MM.1S (cell line): ENCODE measurements at regions not wholly inside any gene's neighbourhood (a gene's known extent, or its start where the extent isn't known, plus 50 kb on each side); places are given as distances from the start of the nearest gene placed in this dataset.

ENCODE experiments used
- DNase-seq: peaks from one replicate; pipeline ENCODE4 v3.0.0-alpha.2; 2015
- H2AFZ ChIP-seq: fragments of 300-600 bp; sonication (generic); 2 replicates; pipeline ENCODE4 v1.6.0; 2016; ENCODE audit warnings: antibody characterized with exemption, low read length
- H3F3A ChIP-seq: fragments of 300-600 bp; sonication (generic); 2 replicates; pipeline ENCODE4 v1.6.1; 2016; ENCODE audit warnings: mild to moderate bottlenecking, antibody characterized with exemption, low read length, moderate library complexity, mixed read lengths; ENCODE audit not compliant: insufficient read depth
- H3K27ac ChIP-seq: fragments of 300-600 bp; sonication (generic); 2 replicates; pipeline ENCODE4 v1.5.1; 2016; ENCODE audit warnings: mild to moderate bottlenecking, low read length
- H3K27me3 ChIP-seq: fragments of 300-600 bp; sonication (generic); replicated peaks from 2 replicates; pipeline ENCODE4 v1.6.0; 2016; ENCODE audit warnings: low read length; ENCODE audit not compliant: insufficient read depth
- H3K36me3 ChIP-seq: fragments of 300-600 bp; sonication (generic); replicated peaks from 2 replicates; pipeline ENCODE4 v1.6.1; 2016; ENCODE audit warnings: mild to moderate bottlenecking, low read length, mixed read lengths; ENCODE audit not compliant: insufficient read depth
- H3K4me1 ChIP-seq: fragments of 300-600 bp; sonication (generic); 2 replicates; pipeline ENCODE4 v1.6.1; 2016; ENCODE audit warnings: low read length, mixed read lengths
- H3K4me2 ChIP-seq: fragments of 300-600 bp; sonication (generic); 2 replicates; pipeline ENCODE4 v1.6.0; 2016; ENCODE audit warnings: low read depth, low read length
- H3K4me3 ChIP-seq: fragments of 300-600 bp; sonication (generic); 2 replicates; pipeline ENCODE4 v1.5.1; 2016; ENCODE audit warnings: low read length, mixed read lengths
- H3K79me2 ChIP-seq: fragments of 300-600 bp; sonication (generic); 2 replicates; pipeline ENCODE4 v1.6.1; 2016; ENCODE audit warnings: mixed run types, low read length, mixed read lengths
- H3K9ac ChIP-seq: fragments of 300-600 bp; sonication (generic); 2 replicates; pipeline ENCODE4 v1.6.1; 2016; ENCODE audit warnings: low read length, mixed read lengths
- H3K9me2 ChIP-seq: fragments of 300-600 bp; sonication (generic); replicated peaks from 2 replicates; pipeline ENCODE4 v1.6.1; 2016; ENCODE audit warnings: mild to moderate bottlenecking, low read length, mixed read lengths; ENCODE audit not compliant: insufficient read depth
- H3K9me3 ChIP-seq: fragments of 300-600 bp; sonication (generic); replicated peaks from 2 replicates; pipeline ENCODE4 v1.6.1; 2016; ENCODE audit warnings: mild to moderate bottlenecking, low read length, mixed read lengths; ENCODE audit not compliant: insufficient read depth
- H4K20me1 ChIP-seq: fragments of 300-600 bp; sonication (generic); 2 replicates; pipeline ENCODE4 v1.6.1; 2016; ENCODE audit warnings: mild to moderate bottlenecking, low read length, moderate library complexity, mixed read lengths; ENCODE audit not compliant: insufficient read depth
- EZH2 ChIP-seq: fragments of 300-600 bp; sonication (generic); optimal IDR thresholded peaks from 2 replicates; pipeline ENCODE3; 2017; ENCODE audit warnings: low read depth, mild to moderate bottlenecking, antibody characterized with exemption, low read length, mixed read lengths
- EZH2phosphoT487 ChIP-seq: fragments of 300-600 bp; sonication (generic); IDR thresholded peaks from 2 replicates; pipeline ENCODE4 v1.6.1; 2018; ENCODE audit warnings: antibody characterized with exemption, low read length
- TF ChIP-seq, protein P1 (sequence below): fragments of 300-600 bp; sonication (generic); IDR thresholded peaks from 2 replicates; pipeline ENCODE4 v1.5.1; 2016; ENCODE audit warnings: antibody characterized with exemption, low read length, mixed read lengths

DNA sequence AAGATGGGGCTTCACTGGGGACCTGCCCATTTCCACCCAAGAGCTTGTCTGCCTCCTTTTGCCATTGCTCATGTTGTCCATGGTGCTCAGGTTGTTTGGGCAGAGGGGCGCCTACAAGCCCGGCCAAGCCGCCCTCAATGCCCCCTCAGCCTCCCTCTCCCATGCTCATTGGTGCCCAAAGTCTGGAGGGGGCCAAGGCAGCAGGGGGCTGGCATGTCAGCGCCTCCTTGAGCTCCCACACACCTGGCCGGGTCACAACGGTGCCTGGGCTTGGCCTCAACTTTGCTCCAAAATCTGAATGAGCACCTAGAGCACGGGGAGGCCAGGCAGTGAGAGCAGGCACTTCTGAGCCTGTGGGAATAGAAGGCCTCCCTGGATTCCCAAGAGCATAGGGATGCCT lies 1598.8 kb downstream of the PCDH7 start:
- H3K9me3 ChIP-seq, result no peaks in the 10 kb centered on the region
- no peaks in the 10 kb centered on the region for H3F3A ChIP-seq
- no peaks in the 10 kb centered on the region for H3K4me1 ChIP-seq
- no peak overlapping the region for H3K27ac ChIP-seq
- TF ChIP-seq, protein P1, sequence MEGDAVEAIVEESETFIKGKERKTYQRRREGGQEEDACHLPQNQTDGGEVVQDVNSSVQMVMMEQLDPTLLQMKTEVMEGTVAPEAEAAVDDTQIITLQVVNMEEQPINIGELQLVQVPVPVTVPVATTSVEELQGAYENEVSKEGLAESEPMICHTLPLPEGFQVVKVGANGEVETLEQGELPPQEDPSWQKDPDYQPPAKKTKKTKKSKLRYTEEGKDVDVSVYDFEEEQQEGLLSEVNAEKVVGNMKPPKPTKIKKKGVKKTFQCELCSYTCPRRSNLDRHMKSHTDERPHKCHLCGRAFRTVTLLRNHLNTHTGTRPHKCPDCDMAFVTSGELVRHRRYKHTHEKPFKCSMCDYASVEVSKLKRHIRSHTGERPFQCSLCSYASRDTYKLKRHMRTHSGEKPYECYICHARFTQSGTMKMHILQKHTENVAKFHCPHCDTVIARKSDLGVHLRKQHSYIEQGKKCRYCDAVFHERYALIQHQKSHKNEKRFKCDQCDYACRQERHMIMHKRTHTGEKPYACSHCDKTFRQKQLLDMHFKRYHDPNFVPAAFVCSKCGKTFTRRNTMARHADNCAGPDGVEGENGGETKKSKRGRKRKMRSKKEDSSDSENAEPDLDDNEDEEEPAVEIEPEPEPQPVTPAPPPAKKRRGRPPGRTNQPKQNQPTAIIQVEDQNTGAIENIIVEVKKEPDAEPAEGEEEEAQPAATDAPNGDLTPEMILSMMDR, result no peak
- TF ChIP-seq EZH2 (no peak), EZH2phosphoT487 (no peak)
- no peak overlapping the region for H3K4me2 ChIP-seq
- H4K20me1 ChIP-seq, result no peaks in the 10 kb centered on the region
- no peak overlapping the region for H3K4me3 ChIP-seq
- H3K36me3 ChIP-seq, result no peaks in the 10 kb centered on the region
- no peak overlapping the region for H2AFZ ChIP-seq
- no peaks in the 10 kb centered on the region for H3K27me3 ChIP-seq
- DNase-seq, result no peak
- no peak overlapping the region for H3K9ac ChIP-seq
- H3K9me2 ChIP-seq, result no peaks in the 10 kb centered on the region
- H3K79me2 ChIP-seq, result no peaks in the 10 kb centered on the region

DNA sequence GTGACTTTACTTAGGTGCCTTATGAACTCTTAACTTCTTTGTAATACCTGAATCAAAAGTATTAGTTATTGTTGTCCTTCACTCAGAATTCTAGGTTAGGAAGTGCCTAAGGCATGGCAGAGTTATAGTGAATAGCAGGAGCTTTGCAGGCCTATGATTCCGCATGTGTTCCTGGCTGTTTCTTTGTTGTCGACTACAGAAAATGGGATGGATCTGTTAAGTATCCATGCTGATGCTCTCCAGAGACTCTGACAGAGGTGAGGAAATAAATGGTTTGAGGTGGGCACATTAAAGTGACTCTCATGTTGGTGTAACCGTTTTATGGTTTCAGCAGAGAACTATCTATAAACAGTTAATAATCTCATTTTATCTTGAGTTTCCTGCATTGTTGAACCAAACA lies 1601.3 kb downstream of the PCDH7 start:
- Histone ChIP-seq H3K9ac (no peak overlapping the region), H4K20me1 (no peaks in the 10 kb centered on the region), H3K79me2 (no peaks in the 10 kb centered on the region), H2AFZ (no peak overlapping the region), H3K36me3 (no peaks in the 10 kb centered on the region), H3K4me2 (no peak overlapping the region), H3K9me2 (no peaks in the 10 kb centered on the region), H3K4me3 (no peak overlapping the region), H3K9me3 (no peaks in the 10 kb centered on the region), H3K27me3 (no peaks in the 10 kb centered on the region), H3F3A (no peaks in the 10 kb centered on the region), H3K4me1 (no peaks in the 10 kb centered on the region), H3K27ac (no peak overlapping the region)
- TF ChIP-seq, protein P1, result no peak
- TF ChIP-seq EZH2phosphoT487, result no peak
- no peak for TF ChIP-seq EZH2
- no peak for DNase-seq

DNA sequence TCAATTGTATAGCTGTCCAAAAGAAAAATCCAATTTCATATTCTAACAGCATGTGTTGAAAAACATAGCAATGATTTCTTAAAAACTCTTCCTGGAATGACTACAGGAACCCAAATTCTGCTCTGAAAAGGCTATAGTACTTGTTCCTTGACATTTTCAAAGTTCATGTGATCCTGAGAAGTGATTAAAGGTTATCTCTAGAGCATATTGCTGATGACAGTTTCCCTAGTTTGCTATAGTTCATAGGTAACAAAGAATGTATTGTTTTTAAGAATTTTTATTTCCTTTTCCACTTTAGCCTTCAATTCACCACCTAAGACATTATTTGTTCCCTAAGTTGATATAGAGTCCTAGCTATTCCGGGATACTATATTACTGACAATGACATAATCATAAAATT lies 1614.6 kb downstream of the PCDH7 start:
- TF ChIP-seq, protein P1, result no peak
- TF ChIP-seq EZH2 (no peak), EZH2phosphoT487 (no peak)
- DNase-seq, result no peak
- H3K4me2 ChIP-seq, result no peak overlapping the region
- no peaks in the 10 kb centered on the region for H3K79me2 ChIP-seq
- no peaks in the 10 kb centered on the region for H3K9me2 ChIP-seq
- H4K20me1 ChIP-seq, result no peaks in the 10 kb centered on the region
- H3K4me3 ChIP-seq, result no peak overlapping the region
- H2AFZ ChIP-seq, result no peak overlapping the region
- H3F3A ChIP-seq, result no peaks in the 10 kb centered on the region
- H3K9ac ChIP-seq, result no peak overlapping the region
- no peaks in the 10 kb centered on the region for H3K27me3 ChIP-seq
- no peaks in the 10 kb centered on the region for H3K9me3 ChIP-seq
- no peak overlapping the region for H3K27ac ChIP-seq
- no peaks in the 10 kb centered on the region for H3K4me1 ChIP-seq
- no peaks in the 10 kb centered on the region for H3K36me3 ChIP-seq

DNA sequence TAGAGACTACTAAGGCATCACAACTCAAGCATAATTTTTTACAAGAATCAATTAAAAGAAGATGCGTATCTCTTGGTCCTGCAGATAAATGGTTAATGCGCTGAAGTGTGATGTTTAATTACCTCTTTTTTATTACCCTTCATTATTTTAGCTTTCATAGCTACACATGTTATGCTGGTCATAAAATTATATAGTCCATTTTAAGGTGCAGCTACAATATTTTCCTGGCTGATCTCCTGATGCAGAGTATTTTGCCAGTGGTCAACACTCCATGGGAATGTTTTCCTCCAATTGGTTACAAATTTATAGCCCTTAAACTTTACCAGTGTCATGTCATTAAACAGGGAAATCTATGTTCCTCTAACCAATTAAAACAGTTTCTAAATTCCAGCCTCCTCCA lies 1617.2 kb downstream of the PCDH7 start:
- Histone ChIP-seq H3K4me1 (no peaks in the 10 kb centered on the region), H2AFZ (no peak overlapping the region), H3F3A (no peaks in the 10 kb centered on the region), H3K9me3 (no peaks in the 10 kb centered on the region), H3K9me2 (no peaks in the 10 kb centered on the region), H3K27me3 (no peaks in the 10 kb centered on the region), H3K79me2 (no peaks in the 10 kb centered on the region), H3K4me2 (no peak overlapping the region), H4K20me1 (no peaks in the 10 kb centered on the region), H3K27ac (no peak overlapping the region), H3K9ac (no peak overlapping the region), H3K4me3 (no peak overlapping the region), H3K36me3 (no peaks in the 10 kb centered on the region)
- DNase-seq, result no peak
- TF ChIP-seq EZH2 (no peak), EZH2phosphoT487 (no peak)
- TF ChIP-seq, protein P1, result no peak
